ENCODE measurements at regions not wholly inside any gene's neighbourhood (a gene's known extent, or its start where the extent isn't known, plus 50 kb on each side); places are given as distances from the start of the nearest gene placed in this dataset.

DNA sequence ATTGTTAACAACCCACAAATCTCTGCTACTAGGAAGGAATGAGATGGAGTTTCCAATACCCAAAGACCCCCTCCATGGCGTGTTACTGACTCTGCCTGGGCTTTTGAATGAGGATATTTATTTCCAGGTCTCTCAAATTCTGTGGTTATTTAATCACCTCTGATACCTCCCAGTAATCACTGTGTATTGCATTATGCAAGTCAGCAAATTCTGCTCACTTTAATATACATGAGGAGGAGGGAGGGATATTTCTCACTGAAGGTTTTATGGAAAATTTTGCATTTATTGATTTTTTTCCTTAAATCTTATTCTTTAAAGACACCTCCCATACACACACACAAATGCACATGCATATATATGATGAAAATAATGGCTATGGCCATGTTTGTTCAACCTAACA is 962.9 kb downstream of the VRK1 start:
- TF ChIP-seq TCF12 (IDR thresholded peaks at IDR 0.05; ENCODE audit: low read depth), result no peak
- TF ChIP-seq NFIC (IDR thresholded peaks at IDR 0.05), result no peak
- TF ChIP-seq, protein P1, sequence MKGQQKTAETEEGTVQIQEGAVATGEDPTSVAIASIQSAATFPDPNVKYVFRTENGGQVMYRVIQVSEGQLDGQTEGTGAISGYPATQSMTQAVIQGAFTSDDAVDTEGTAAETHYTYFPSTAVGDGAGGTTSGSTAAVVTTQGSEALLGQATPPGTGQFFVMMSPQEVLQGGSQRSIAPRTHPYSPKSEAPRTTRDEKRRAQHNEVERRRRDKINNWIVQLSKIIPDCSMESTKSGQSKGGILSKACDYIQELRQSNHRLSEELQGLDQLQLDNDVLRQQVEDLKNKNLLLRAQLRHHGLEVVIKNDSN (IDR thresholded peaks at IDR 0.05), result no peak
- no peak for TF ChIP-seq TAF1 (IDR thresholded peaks at IDR 0.05; ENCODE audit: low read depth)
- TF ChIP-seq CEBPB (IDR thresholded peaks at IDR 0.05), result no peak

DNA sequence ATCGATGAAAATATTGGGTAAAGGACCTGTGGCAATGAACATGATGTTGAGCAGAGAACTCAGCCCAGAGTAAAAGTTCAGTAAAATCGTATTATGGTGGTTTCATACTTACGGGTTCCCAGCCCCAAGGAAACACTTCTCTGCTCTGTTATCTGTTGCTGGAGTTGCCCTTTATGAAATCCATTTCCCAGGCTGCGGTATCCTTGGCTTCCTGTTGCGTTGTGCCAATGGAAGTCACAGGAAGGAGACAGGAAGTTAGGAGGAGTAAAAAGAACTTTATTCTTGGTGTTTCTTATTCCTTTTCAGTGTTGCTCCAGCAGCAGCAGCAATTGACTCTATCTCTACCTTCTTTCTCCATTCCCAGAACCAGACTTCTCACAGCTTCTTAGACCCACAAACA is 965.2 kb downstream of the VRK1 start:
- TF ChIP-seq TAF1 (IDR thresholded peaks at IDR 0.05; ENCODE audit: low read depth) (no peak), TCF12 (IDR thresholded peaks at IDR 0.05; ENCODE audit: low read depth) (no peak), NFIC (IDR thresholded peaks at IDR 0.05) (no peak)

DNA sequence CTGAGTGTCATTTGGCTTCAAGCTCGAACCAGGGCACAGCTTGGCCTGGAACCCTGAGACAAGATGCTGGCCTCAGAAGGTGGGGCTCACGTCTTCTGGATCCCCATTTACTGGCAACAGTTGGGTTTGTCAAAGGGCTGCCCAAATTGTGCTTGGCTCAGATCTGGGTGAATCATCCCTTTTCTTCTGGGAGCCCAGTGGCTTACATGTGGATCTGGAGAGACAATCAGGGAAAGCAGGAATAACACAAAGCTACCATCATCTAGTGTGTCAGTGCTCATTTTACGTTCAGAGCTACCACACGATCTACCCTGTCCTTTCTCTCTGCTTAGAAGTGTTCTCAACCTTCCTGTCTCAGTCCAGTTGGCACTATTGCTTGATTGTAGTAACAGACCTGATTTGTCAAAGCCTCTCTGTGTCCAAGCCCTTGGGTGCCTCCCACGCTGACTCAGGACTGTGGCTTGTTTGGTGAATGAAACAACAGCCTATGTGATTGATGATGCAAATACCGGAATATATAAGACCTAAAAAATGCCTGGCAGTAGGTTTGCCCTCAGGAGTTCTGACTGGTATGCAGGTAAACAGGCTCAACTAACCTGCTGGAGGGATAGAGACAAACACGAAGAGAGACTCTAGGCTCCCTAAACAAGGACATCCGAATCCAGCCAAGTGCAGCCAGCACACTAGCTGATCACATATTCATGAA is 974.3 kb downstream of the VRK1 start:
- TF ChIP-seq FOXM1 (IDR thresholded peaks at IDR 0.05; ENCODE audit: borderline replicate concordance, low read depth) (no peak), ZBTB7A (IDR thresholded peaks at IDR 0.05; ENCODE audit: low read depth) (no peak), CEBPB (IDR thresholded peaks at IDR 0.05) (no peak), EP300 (IDR thresholded peaks at IDR 0.05; ENCODE audit: borderline replicate concordance) (no peak), TEAD4 (IDR thresholded peaks at IDR 0.05) (no peak)
- TF ChIP-seq, protein P2, sequence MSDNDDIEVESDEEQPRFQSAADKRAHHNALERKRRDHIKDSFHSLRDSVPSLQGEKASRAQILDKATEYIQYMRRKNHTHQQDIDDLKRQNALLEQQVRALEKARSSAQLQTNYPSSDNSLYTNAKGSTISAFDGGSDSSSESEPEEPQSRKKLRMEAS (IDR thresholded peaks at IDR 0.05), result no peak

DNA sequence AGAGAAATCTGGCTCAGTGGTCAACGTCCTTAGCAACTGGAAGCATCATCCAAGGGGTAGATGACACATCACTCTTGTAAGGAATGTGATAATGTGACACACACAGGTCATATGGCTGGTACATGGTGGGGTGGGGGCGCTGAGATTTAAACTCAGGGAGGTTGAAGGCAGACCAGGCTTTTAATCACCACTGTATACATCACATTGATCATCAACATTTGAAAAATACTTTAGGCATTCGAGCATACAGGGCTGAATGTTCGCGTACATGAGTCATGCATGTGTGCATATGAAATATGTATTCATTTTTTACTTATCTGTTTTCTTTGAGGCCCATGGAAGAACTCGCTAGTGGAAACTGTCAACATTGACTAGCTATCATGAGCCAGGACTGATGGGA is 976.4 kb downstream of the VRK1 start:
- TF ChIP-seq, protein P3, sequence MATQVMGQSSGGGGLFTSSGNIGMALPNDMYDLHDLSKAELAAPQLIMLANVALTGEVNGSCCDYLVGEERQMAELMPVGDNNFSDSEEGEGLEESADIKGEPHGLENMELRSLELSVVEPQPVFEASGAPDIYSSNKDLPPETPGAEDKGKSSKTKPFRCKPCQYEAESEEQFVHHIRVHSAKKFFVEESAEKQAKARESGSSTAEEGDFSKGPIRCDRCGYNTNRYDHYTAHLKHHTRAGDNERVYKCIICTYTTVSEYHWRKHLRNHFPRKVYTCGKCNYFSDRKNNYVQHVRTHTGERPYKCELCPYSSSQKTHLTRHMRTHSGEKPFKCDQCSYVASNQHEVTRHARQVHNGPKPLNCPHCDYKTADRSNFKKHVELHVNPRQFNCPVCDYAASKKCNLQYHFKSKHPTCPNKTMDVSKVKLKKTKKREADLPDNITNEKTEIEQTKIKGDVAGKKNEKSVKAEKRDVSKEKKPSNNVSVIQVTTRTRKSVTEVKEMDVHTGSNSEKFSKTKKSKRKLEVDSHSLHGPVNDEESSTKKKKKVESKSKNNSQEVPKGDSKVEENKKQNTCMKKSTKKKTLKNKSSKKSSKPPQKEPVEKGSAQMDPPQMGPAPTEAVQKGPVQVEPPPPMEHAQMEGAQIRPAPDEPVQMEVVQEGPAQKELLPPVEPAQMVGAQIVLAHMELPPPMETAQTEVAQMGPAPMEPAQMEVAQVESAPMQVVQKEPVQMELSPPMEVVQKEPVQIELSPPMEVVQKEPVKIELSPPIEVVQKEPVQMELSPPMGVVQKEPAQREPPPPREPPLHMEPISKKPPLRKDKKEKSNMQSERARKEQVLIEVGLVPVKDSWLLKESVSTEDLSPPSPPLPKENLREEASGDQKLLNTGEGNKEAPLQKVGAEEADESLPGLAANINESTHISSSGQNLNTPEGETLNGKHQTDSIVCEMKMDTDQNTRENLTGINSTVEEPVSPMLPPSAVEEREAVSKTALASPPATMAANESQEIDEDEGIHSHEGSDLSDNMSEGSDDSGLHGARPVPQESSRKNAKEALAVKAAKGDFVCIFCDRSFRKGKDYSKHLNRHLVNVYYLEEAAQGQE (IDR thresholded peaks at IDR 0.05; ENCODE audit: low read depth), result no peak
- TF ChIP-seq NFIC (IDR thresholded peaks at IDR 0.05) (no peak), FOXM1 (IDR thresholded peaks at IDR 0.05; ENCODE audit: borderline replicate concordance, low read depth) (no peak), EP300 (IDR thresholded peaks at IDR 0.05; ENCODE audit: borderline replicate concordance) (no peak), ZBTB7A (IDR thresholded peaks at IDR 0.05; ENCODE audit: low read depth) (no peak)

DNA sequence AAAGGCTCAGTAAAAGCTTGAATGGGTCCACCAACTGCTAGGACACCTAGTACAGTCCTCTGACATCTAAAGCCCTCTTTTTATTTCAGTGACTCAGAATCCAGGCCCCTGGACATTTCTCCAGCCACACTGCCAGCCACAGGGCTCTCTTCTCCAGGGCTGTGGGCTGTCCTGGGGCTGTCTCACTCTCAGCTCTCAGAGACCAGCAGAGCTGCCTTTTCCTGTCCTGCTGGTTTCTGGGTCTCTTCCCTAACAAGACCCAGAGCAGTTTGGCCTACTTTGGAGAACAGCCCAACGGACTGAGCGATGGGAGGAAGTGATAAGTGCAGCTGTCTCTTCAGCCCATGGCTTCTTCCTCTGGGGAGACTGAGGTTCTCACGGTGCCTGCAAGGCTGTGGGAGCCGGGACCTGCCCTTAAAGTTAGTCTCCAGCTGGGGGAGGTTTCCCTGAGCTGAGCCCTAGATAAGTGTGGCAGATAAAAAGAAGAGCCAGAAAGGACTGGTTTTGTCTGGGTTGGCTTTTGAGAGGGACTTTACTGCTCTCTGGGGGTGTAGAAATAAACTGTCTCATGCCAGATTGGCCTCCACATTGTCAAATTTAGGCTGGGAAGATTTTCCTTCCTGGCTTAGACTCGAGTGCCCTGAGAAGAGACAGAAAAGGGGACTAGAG is 979.8 kb downstream of the VRK1 start:
- TF ChIP-seq EGR1 (IDR thresholded peaks at IDR 0.05) (no peak), NFIC (IDR thresholded peaks at IDR 0.05) (no peak), CEBPB (IDR thresholded peaks at IDR 0.05) (no peak), CREB1 (IDR thresholded peaks at IDR 0.05; ENCODE audit: low read depth) (no peak), TCF12 (IDR thresholded peaks at IDR 0.05; ENCODE audit: low read depth) (no peak), ZBTB7A (IDR thresholded peaks at IDR 0.05; ENCODE audit: low read depth) (no peak), TEAD4 (IDR thresholded peaks at IDR 0.05) (no peak), TAF1 (IDR thresholded peaks at IDR 0.05; ENCODE audit: low read depth) (no peak), YY1 (IDR thresholded peaks at IDR 0.05; ENCODE audit: low read depth) (no peak), EP300 (IDR thresholded peaks at IDR 0.05; ENCODE audit: borderline replicate concordance) (no peak), FOXM1 (IDR thresholded peaks at IDR 0.05; ENCODE audit: borderline replicate concordance, low read depth) (no peak), RAD21 (IDR thresholded peaks at IDR 0.05; ENCODE audit: low read depth) (no peak)
- TF ChIP-seq, protein P1 (IDR thresholded peaks at IDR 0.05), result no peak
- TF ChIP-seq, protein P3 (IDR thresholded peaks at IDR 0.05; ENCODE audit: low read depth), result no peak
- TF ChIP-seq, protein P2 (IDR thresholded peaks at IDR 0.05), result no peak

DNA sequence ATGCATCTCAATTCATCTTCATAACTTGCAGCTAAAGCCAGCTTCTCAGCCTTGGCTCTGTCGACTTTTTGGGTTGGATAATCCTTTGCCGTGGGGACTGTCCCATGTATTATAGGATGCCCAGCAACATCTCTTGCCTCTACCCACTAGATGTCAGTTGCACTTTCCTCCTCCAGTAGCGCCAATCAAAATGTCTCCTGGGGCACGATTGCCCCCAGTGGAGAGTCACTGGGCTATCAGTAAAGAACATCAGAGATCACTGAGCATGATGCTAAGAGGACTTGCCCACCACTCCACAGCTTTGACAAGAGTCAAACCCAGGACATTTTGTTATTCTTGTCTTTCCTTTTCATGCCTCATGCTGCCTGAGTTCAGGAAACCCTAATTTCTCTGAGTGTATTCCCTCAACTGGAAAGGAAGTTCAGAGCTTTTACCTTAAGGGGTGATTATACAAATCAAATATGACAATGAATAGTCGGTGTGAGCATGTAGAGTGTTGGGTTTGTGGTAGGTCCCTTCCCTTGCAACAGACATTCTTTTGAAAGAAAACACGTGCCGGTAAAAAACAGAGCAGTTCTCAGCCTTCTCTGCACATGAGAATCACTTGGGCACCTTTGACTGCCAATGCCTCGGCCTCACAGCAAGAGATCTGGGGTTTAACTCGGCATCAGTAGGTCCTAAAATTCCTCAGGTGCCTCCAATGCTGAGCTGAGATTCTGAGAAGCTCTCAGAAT is 980.6 kb downstream of the VRK1 start:
- TF ChIP-seq YY1 (IDR thresholded peaks at IDR 0.05; ENCODE audit: low read depth) (no peak), TAF1 (IDR thresholded peaks at IDR 0.05; ENCODE audit: low read depth) (no peak), EGR1 (IDR thresholded peaks at IDR 0.05) (no peak), NFIC (IDR thresholded peaks at IDR 0.05) (no peak), RAD21 (IDR thresholded peaks at IDR 0.05; ENCODE audit: low read depth) (no peak), CEBPB (IDR thresholded peaks at IDR 0.05) (no peak), ZBTB7A (IDR thresholded peaks at IDR 0.05; ENCODE audit: low read depth) (no peak), CREB1 (IDR thresholded peaks at IDR 0.05; ENCODE audit: low read depth) (no peak), TCF12 (IDR thresholded peaks at IDR 0.05; ENCODE audit: low read depth) (no peak), FOXM1 (IDR thresholded peaks at IDR 0.05; ENCODE audit: borderline replicate concordance, low read depth) (no peak), EP300 (IDR thresholded peaks at IDR 0.05; ENCODE audit: borderline replicate concordance) (no peak), TEAD4 (IDR thresholded peaks at IDR 0.05) (no peak)
- TF ChIP-seq, protein P1 (IDR thresholded peaks at IDR 0.05), result no peak
- TF ChIP-seq, protein P2 (IDR thresholded peaks at IDR 0.05), result no peak
- TF ChIP-seq, protein P3 (IDR thresholded peaks at IDR 0.05; ENCODE audit: low read depth), result no peak
